ENCODE measurements at regions not wholly inside any gene's neighbourhood (a gene's known extent, or its start where the extent isn't known, plus 50 kb on each side); places are given as distances from the start of the nearest gene placed in this dataset.

DNA sequence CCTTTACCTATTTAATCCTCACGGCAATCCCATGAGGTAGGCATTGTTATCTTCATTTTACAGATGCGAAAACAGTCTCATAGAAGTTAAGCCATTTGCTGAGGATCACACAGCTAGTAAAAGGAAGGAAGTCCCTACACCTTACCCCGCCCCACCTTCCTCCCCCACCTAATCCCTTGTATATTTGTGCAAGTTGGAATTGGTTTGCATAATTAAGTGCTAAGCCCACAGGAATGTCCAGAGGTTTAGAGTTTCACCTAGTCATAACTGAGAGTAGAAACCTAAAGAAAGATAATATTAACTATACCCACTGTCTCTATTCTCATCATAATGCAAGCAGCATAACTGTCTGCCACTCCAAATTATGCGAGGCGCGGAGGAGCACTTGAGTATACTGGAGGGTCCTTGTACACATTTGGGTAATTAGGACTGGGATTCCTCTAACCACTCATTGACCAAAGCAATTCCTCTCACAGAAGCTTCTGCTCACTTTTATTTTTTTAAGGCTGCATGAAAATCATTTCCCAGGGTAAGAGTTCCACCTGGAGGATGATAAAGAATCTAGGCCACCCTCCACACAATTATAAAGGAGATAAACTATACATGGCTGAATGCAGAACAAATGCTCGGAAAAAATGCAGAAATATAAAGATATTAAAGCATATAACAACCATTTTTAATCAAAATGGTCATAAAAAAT, 199.9 kb downstream of the FAM181B start:
- Histone ChIP-seq H4K5ac (ENCODE audit: low read depth, low read length) (no peak overlapping the region), H3K4me3 (ENCODE audit: insufficient read depth, low read depth, low read length) (no peak overlapping the region), H2BK5ac (ENCODE audit: low read depth, low read length, poor library complexity, severe bottlenecking) (no peak overlapping the region), H3K14ac (replicated peaks; ENCODE audit: low read depth, low read length) (no peak overlapping the region), H3K9ac (ENCODE audit: low read depth, low read length) (no peak overlapping the region), H4K91ac (ENCODE audit: insufficient read depth, low read depth, low read length) (no peak overlapping the region), H2BK20ac (ENCODE audit: low read depth, low read length) (no peak overlapping the region), H3K79me1 (ENCODE audit: low read depth in 1 of 2, low read length in 2 of 2) (no peaks in the 10 kb centered on the region), H2AK9ac (replicated peaks; ENCODE audit: low read depth, low read length, poor library complexity) (no peak overlapping the region), H3K18ac (ENCODE audit: low read depth, low read length) (no peak overlapping the region), H2BK15ac (ENCODE audit: low read depth, low read length) (no peak overlapping the region), H3K9me3 (ENCODE audit: control insufficient read depth, insufficient read depth, low read length) (no peaks in the 10 kb centered on the region), H3K4me2 (ENCODE audit: low read depth, low read length) (no peak overlapping the region), H3K36me3 (ENCODE audit: control insufficient read depth, insufficient read depth, low read length) (no peaks in the 10 kb centered on the region), H3K9me1 (ENCODE audit: insufficient read depth, low read length) (no peaks in the 10 kb centered on the region), H2BK120ac (ENCODE audit: low read depth, low read length) (no peak overlapping the region), H3K4me1 (ENCODE audit: control insufficient read depth, insufficient read depth, low read length) (no peaks in the 10 kb centered on the region), H3K56ac (ENCODE audit: extremely low read depth, insufficient read depth, low read length) (no peak overlapping the region), H3K23ac (ENCODE audit: low read depth, low read length) (no peak overlapping the region), H3K27me3 (ENCODE audit: control insufficient read depth, insufficient read depth, low read length) (no peaks in the 10 kb centered on the region), H3K4ac (ENCODE audit: low read depth, low read length) (no peak overlapping the region), H4K8ac (ENCODE audit: low read depth in 2 of 2, low read length in 2 of 2) (no peak overlapping the region), H3K27ac (ENCODE audit: insufficient read depth, low read length) (no peak overlapping the region), H2AK5ac (ENCODE audit: low read depth, low read length) (no peak overlapping the region), H2AFZ (replicated peaks; ENCODE audit: low read length, poor library complexity) (no peak overlapping the region), H4K20me1 (ENCODE audit: insufficient read depth, low read length) (no peaks in the 10 kb centered on the region)
- in situ Hi-C loops (cut with MboI; ENCODE audit: low sequenced_read_pairs) (no loop called here), intact Hi-C loops (cut with micrococcal nuclease) (no loop called here), dilution Hi-C loops (cut with HindIII; ENCODE audit: low sequenced_read_pairs, unreplicated experiment) (no loop called here)
- no CpG with 5 or more reads among the region's 7 CpGs for WGBS, 2 experiments (ENCODE audit: extremely low coverage in 2 of 2, insufficient read length in 1 of 2)
- DNase-seq (no peak), ATAC-seq (ENCODE audit: low read depth) (no peak)
- TF ChIP-seq, protein P1, sequence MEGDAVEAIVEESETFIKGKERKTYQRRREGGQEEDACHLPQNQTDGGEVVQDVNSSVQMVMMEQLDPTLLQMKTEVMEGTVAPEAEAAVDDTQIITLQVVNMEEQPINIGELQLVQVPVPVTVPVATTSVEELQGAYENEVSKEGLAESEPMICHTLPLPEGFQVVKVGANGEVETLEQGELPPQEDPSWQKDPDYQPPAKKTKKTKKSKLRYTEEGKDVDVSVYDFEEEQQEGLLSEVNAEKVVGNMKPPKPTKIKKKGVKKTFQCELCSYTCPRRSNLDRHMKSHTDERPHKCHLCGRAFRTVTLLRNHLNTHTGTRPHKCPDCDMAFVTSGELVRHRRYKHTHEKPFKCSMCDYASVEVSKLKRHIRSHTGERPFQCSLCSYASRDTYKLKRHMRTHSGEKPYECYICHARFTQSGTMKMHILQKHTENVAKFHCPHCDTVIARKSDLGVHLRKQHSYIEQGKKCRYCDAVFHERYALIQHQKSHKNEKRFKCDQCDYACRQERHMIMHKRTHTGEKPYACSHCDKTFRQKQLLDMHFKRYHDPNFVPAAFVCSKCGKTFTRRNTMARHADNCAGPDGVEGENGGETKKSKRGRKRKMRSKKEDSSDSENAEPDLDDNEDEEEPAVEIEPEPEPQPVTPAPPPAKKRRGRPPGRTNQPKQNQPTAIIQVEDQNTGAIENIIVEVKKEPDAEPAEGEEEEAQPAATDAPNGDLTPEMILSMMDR (conservative IDR thresholded peaks at IDR 0.05; ENCODE audit: low read depth, low read length): no peak
- no peak for TF ChIP-seq POLR2A (IDR thresholded peaks at IDR 0.05; ENCODE audit: low read depth, low read length)
- TF ChIP-seq BHLHE40 (IDR thresholded peaks at IDR 0.05; ENCODE audit: low read depth, low read length): no peak
- CTCF ChIA-PET: no interaction called here
- POLR2A ChIA-PET (ENCODE audit: unreplicated experiment): no interaction called here
- no TSS peak for BruUV-seq (replicated peaks)
